Gastrocnemius medialis (tissue), 4 donors: ENCODE measurements at regions not wholly inside any gene's neighbourhood (a gene's known extent, or its start where the extent isn't known, plus 50 kb on each side); places are given as distances from the start of the nearest gene placed in this dataset.

Experiments
- CTCF ChIP-seq, 5 experiments: fragments of 450-650 bp in 3 of 5; fragments of 200-600 bp in 2 of 5; sonication (generic) in 2 of 5; IDR thresholded peaks in 4 of 5; conservative IDR thresholded peaks in 1 of 5; 1 replicate in 4 of 5; 2 replicates in 1 of 5; pipeline ENCODE4 v1.5.1; 2016 to 2019; ENCODE audit warnings: antibody characterized with exemption in 5 of 5, mild to moderate bottlenecking in 3 of 5, moderate library complexity in 3 of 5
- POLR2A ChIP-seq, 2 donors: fragments of 450-650 bp; IDR thresholded peaks; one replicate each; pipeline ENCODE4 v1.6.1; 2017; ENCODE audit warnings: antibody characterized with exemption in 2 of 2, mild to moderate bottlenecking in 2 of 2, moderate library complexity in 2 of 2

DNA sequence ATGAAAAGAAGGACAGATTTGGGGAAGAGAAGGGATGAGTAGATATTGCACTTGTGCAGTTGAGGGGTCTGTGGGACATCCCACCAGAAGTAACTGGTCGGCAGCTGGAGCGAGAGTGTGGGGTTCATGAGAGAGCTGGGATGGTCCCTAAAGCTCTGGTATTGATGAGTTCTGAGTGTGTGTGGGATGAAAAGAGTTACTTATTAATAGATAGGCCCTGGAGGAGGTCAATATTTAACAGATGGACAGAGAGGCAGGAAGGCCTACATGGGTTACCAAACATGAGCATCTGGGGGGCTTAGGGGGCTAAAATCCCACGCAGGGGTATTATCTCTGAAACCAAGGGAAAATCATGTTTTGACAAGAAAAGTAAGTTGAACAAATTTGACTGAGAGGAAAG lies 95.7 kb upstream of the SFMBT2 start:
- TF ChIP-seq CTCF (IDR thresholded peaks at IDR 0.05 in 4 of 5, conservative IDR thresholded peaks at IDR 0.05 in 1 of 5): no peak
- no peak for TF ChIP-seq POLR2A (IDR thresholded peaks at IDR 0.05)
